H9 (cell line): ENCODE measurements at regions not wholly inside any gene's neighbourhood (a gene's known extent, or its start where the extent isn't known, plus 50 kb on each side); places are given as distances from the start of the nearest gene placed in this dataset.
A peak's percentile ranks its signal among the peaks of the same experiment; 100 is the strongest.

ENCODE experiments used
- DNase-seq: peaks from one replicate; pipeline ENCODE4 v3.0.0-alpha.2; 2017
- H2AFZ ChIP-seq: one replicate; pipeline ENCODE4 v1.6.1; 2013; ENCODE audit warnings: mild to moderate bottlenecking, low read length, control low read depth, moderate library complexity
- H2AK5ac ChIP-seq: 2 replicates; pipeline ENCODE4 v1.6.1; 2013; ENCODE audit warnings: low read length, control low read depth, mixed read lengths; ENCODE audit not compliant: insufficient read length
- H2BK120ac ChIP-seq: one replicate; pipeline ENCODE4 v1.6.1; 2013; ENCODE audit warnings: low read depth, mild to moderate bottlenecking, low read length, control low read depth, inconsistent platforms; ENCODE audit not compliant: poor library complexity, severe bottlenecking
- H2BK12ac ChIP-seq: 2 replicates; pipeline ENCODE4 v1.6.1; 2013; ENCODE audit warnings: low read length, control low read depth, mixed read lengths, low read depth; ENCODE audit not compliant: insufficient read length
- H2BK15ac ChIP-seq: 2 replicates; pipeline ENCODE4 v1.6.1; 2013; ENCODE audit warnings: low read depth, low read length, control low read depth
- H2BK20ac ChIP-seq: one replicate; pipeline ENCODE4 v1.6.1; 2013; ENCODE audit warnings: low read depth, mild to moderate bottlenecking, low read length, control low read depth, inconsistent platforms; ENCODE audit not compliant: poor library complexity, severe bottlenecking
- H2BK5ac ChIP-seq: 2 replicates; pipeline ENCODE4 v1.6.1; 2013; ENCODE audit warnings: low read length, control low read depth, mixed read lengths; ENCODE audit not compliant: insufficient read length
- H3K14ac ChIP-seq: 2 replicates; pipeline ENCODE4 v1.6.1; 2013; ENCODE audit warnings: low read length, control low read depth; ENCODE audit not compliant: insufficient read depth
- H3K18ac ChIP-seq: 2 replicates; pipeline ENCODE4 v1.6.1; 2013; ENCODE audit warnings: low read depth, mild to moderate bottlenecking, mixed read lengths, low read length, control low read depth; ENCODE audit not compliant: insufficient read length
- H3K23ac ChIP-seq: 2 replicates; pipeline ENCODE4 v1.6.1; 2013; ENCODE audit warnings: low read length, control low read depth, mixed read lengths, low read depth; ENCODE audit not compliant: insufficient read length
- H3K23me2 ChIP-seq: 2 replicates; pipeline ENCODE4 v1.6.1; 2013; ENCODE audit warnings: low read depth, mild to moderate bottlenecking, mixed read lengths, low read length, control low read depth; ENCODE audit not compliant: insufficient read length, poor library complexity, severe bottlenecking
- H3K27ac ChIP-seq: 2 replicates; pipeline ENCODE4 v1.5.1; 2013; ENCODE audit warnings: low read length, control low read depth, mixed read lengths, low read depth; ENCODE audit not compliant: insufficient read length
- H3K27me3 ChIP-seq: 2 replicates; pipeline ENCODE4 v1.6.1; 2013; ENCODE audit warnings: low read length, control low read depth, inconsistent platforms; ENCODE audit not compliant: insufficient read depth
- H3K4ac ChIP-seq: 2 replicates; pipeline ENCODE4 v1.6.1; 2013; ENCODE audit warnings: low read depth, mild to moderate bottlenecking, control low read depth, inconsistent platforms, low read length, moderate library complexity
- H3K4me1 ChIP-seq: 2 replicates; pipeline ENCODE4 v1.6.1; 2013; ENCODE audit warnings: low read length, control low read depth, inconsistent platforms; ENCODE audit not compliant: insufficient read depth
- H3K4me2 ChIP-seq: 2 replicates; pipeline ENCODE4 v1.6.1; 2013; ENCODE audit warnings: low read length, control low read depth, mixed read lengths; ENCODE audit not compliant: insufficient read length, insufficient read depth
- H3K56ac ChIP-seq: 2 replicates; pipeline ENCODE4 v1.6.1; 2013; ENCODE audit warnings: low read depth, mild to moderate bottlenecking, mixed read lengths, low read length, control low read depth; ENCODE audit not compliant: insufficient read length
- H3K79me1 ChIP-seq: 2 replicates; pipeline ENCODE4 v1.6.1; 2013; ENCODE audit warnings: low read depth, mild to moderate bottlenecking, moderate library complexity, low read length, control low read depth, inconsistent platforms; ENCODE audit not compliant: insufficient read depth, poor library complexity, severe bottlenecking
- H3K79me2 ChIP-seq: 2 replicates; pipeline ENCODE4 v1.6.1; 2013; ENCODE audit warnings: low read length, control low read depth, inconsistent platforms; ENCODE audit not compliant: insufficient read depth
- H3K9ac ChIP-seq: 2 replicates; pipeline ENCODE4 v1.6.1; 2013; ENCODE audit warnings: low read length, control low read depth, mixed read lengths; ENCODE audit not compliant: insufficient read length; ENCODE audit errors: extremely low read depth
- H3K9me3 ChIP-seq: one replicate; pipeline ENCODE4 v1.6.1; 2013; ENCODE audit warnings: low read depth, low read length, inconsistent platforms; ENCODE audit not compliant: control insufficient read depth
- H3T11ph ChIP-seq: one replicate; pipeline ENCODE4 v1.6.1; 2013; ENCODE audit warnings: mild to moderate bottlenecking, low read length, control low read depth, inconsistent platforms
- H4K20me1 ChIP-seq: one replicate; pipeline ENCODE4 v1.6.1; 2013; ENCODE audit not compliant: control insufficient read depth, insufficient read length, insufficient read depth
- H4K5ac ChIP-seq: 2 replicates; pipeline ENCODE4 v1.6.1; 2013; ENCODE audit warnings: low read depth, mild to moderate bottlenecking, mixed read lengths, low read length, control low read depth; ENCODE audit not compliant: insufficient read length
- H4K8ac ChIP-seq: replicated peaks from 2 replicates; pipeline ENCODE4 v1.6.1; 2013; ENCODE audit warnings: low read length, control low read depth, mixed read lengths, low read depth; ENCODE audit not compliant: insufficient read length
- H4K91ac ChIP-seq: 2 replicates; pipeline ENCODE4 v1.6.1; 2013; ENCODE audit warnings: low read depth, mild to moderate bottlenecking, moderate library complexity, mixed read lengths, low read length, control low read depth; ENCODE audit not compliant: insufficient read length
- H3K27ac Mint-ChIP-seq, 3 experiments: 2 replicates in 2 of 3; 3 replicates in 1 of 3; pipeline ENCODE4 v1.8.0; 2020 to 2021; ENCODE audit warnings: mixed read lengths in 3 of 3, mild to moderate bottlenecking in 1 of 3, moderate library complexity in 1 of 3
- H3K27me3 Mint-ChIP-seq: 2 replicates; pipeline ENCODE4 v1.8.0; 2021; ENCODE audit warnings: low read depth, mild to moderate bottlenecking, moderate library complexity, mixed read lengths
- H3K36me3 Mint-ChIP-seq, 3 experiments: 2 replicates in 2 of 3; 3 replicates in 1 of 3; pipeline ENCODE4 v1.8.0; 2020 to 2021; ENCODE audit warnings: low read depth in 3 of 3, mixed read lengths in 3 of 3; ENCODE audit not compliant: insufficient read depth in 1 of 3
- H3K4me1 Mint-ChIP-seq, 2 experiments: 2 replicates each; pipeline ENCODE4 v1.8.0; 2020; ENCODE audit warnings: mixed read lengths in 2 of 2
- H3K4me3 Mint-ChIP-seq, 2 experiments: 2 replicates in 1 of 2; 3 replicates in 1 of 2; pipeline ENCODE4 v1.8.0; 2020 to 2021; ENCODE audit warnings: mild to moderate bottlenecking in 2 of 2, mixed read lengths in 2 of 2, moderate library complexity in 1 of 2
- H3K9me3 Mint-ChIP-seq, 2 experiments: 2 replicates in 1 of 2; 3 replicates in 1 of 2; pipeline ENCODE4 v1.8.0; 2020; ENCODE audit warnings: mild to moderate bottlenecking in 2 of 2, mixed read lengths in 2 of 2, moderate library complexity in 1 of 2
- CTCF ChIP-seq: fragments of 200-600 bp; sonication (generic); conservative IDR thresholded peaks from 3 replicates; pipeline ENCODE4 v1.8.0; 2021; ENCODE audit warnings: antibody characterized with exemption, mild to moderate bottlenecking
- WGBS: extraction: QIAGEN DNeasy Blood & Tissue Kit; methylation state at CpG from one replicate; pipeline ENCODE4 v1.1.7; 2013; ENCODE audit warnings: missing lambda C conversion rate, low lambda C conversion rate, mixed read lengths; ENCODE audit not compliant: insufficient read length; ENCODE audit errors: extremely low coverage; 5-methylcytosine and 5-hydroxymethylcytosine counted together

DNA sequence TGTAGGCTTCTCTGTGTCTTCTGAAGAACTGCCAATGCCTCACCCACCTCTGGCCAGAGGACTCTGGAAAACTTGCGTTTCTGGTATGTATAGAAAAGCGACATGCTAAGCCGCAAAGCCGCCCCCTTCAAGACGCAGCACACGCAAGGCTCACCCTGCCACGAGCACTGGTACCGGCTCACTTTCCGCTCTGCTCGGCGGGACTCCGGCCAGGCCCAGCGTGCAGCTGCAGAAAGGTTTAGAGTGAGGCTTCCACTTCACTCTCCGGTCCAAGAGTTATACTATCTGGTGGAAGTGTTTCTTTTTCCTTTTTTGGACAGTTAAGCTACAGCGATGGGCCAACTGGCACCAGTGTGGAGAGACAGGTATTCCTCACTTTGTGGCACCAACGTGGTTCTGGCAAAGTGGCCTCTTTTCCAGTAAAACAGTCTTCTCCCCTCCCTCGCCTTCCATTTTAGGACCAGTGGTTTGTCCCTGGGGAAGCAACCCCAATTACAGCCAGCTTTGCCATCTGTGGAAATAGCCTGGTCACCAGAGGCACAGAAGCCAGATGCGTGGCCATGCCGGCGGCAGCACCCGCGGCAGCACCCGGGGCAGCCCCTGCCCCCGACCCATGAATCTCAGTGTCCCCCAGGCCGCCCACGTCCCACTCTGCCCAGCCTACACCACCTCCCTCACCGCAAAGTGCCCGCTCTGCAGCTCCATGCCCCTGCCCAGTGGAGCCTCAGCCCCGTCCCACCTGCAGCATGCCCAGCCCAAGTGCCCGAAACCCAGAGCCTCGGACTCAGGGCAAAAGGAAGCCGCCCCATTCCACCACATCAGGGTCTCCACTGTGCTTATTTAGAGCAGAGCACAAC lies 91.6 kb upstream of the CTDP1 start:
- H2BK12ac ChIP-seq = no peak overlapping the region
- H2BK20ac ChIP-seq = no peak overlapping the region
- TF ChIP-seq CTCF = no peak
- no peak overlapping the region for H3T11ph ChIP-seq
- Mint-ChIP-seq H3K27me3 (no peaks in the 10 kb centered on the region; the same call in 1 of the 2 replicates), H3K36me3 (no peaks in the 10 kb centered on the region), H3K27ac (peak overlapping the region in 1 of 3 experiments; percentile 87; a peak in 2 of 7 replicates), H3K4me3 (peak overlapping the region in 1 of 2 experiments; percentile 17; a peak in 1 of 5 replicates), H3K9me3 (peaks cover 0 to 4% of the 10 kb centered on the region in 2 experiments; a peak in 2 of 5 replicates), H3K4me1 (peaks cover 12 to 22% of the 10 kb centered on the region in 2 experiments)
- H3K27me3 ChIP-seq = no peaks in the 10 kb centered on the region
- WGBS = no CpG with 5 or more reads among the region's 32 CpGs
- H3K4me2 ChIP-seq = no peak overlapping the region
- H3K4me1 ChIP-seq = no peaks in the 10 kb centered on the region
- no peak overlapping the region for H3K9ac ChIP-seq
- H2AFZ ChIP-seq = no peak overlapping the region
- H3K23me2 ChIP-seq = peaks cover 4% of the 10 kb centered on the region
- H2BK5ac ChIP-seq = no peak overlapping the region
- no peak overlapping the region for H3K27ac ChIP-seq
- no peaks in the 10 kb centered on the region for H3K9me3 ChIP-seq
- H3K56ac ChIP-seq = no peak overlapping the region
- H3K4ac ChIP-seq = no peak overlapping the region
- H4K5ac ChIP-seq = no peak overlapping the region
- H3K23ac ChIP-seq = no peak overlapping the region
- H3K18ac ChIP-seq = no peak overlapping the region
- no peak overlapping the region for H2AK5ac ChIP-seq
- H2BK15ac ChIP-seq = no peak overlapping the region
- peaks cover 4% of the 10 kb centered on the region for H4K20me1 ChIP-seq
- H3K79me1 ChIP-seq = no peaks in the 10 kb centered on the region
- DNase-seq = peak; percentile 13
- H2BK120ac ChIP-seq = no peak overlapping the region
- H4K8ac ChIP-seq = no peak overlapping the region
- H3K14ac ChIP-seq = no peak overlapping the region
- no peaks in the 10 kb centered on the region for H3K79me2 ChIP-seq
- no peak overlapping the region for H4K91ac ChIP-seq
